Gastroesophageal sphincter (tissue), 4 donors: ENCODE measurements at regions not wholly inside any gene's neighbourhood (a gene's known extent, or its start where the extent isn't known, plus 50 kb on each side); places are given as distances from the start of the nearest gene placed in this dataset.

Source experiments
- ATAC-seq: fragments of 150-250 bp; one replicate; pipeline ENCODE4 v1.9.1; 2016; ENCODE audit warnings: mild to moderate bottlenecking, moderate library complexity
- H3K27ac ChIP-seq, 4 donors: fragments of 200-600 bp; sonication (generic) in 3 of 4; 1 replicate in 3 of 4; 2 replicates in 1 of 4; pipeline ENCODE4 v1.5.1; 2016 to 2019
- H3K27me3 ChIP-seq: fragments of 200-600 bp; sonication (generic); one replicate; pipeline ENCODE4 v1.5.1; 2019
- H3K36me3 ChIP-seq, 2 donors: fragments of 200-600 bp; sonication (generic); one replicate each; pipeline ENCODE4 v1.5.1; 2019; ENCODE audit warnings: control low read depth in 1 of 2
- H3K4me1 ChIP-seq, 3 donors: fragments of 200-600 bp; sonication (generic); 1 replicate in 2 of 3; 2 replicates in 1 of 3; pipeline ENCODE4 v1.5.1; 2016 to 2019; ENCODE audit warnings: control low read depth in 2 of 3
- H3K4me3 ChIP-seq, 2 donors: fragments of 200-600 bp; sonication (generic); one replicate each; pipeline ENCODE4 v1.5.1; 2019; ENCODE audit warnings: mild to moderate bottlenecking in 1 of 2, moderate library complexity in 1 of 2
- H3K9me3 ChIP-seq, 3 donors: fragments of 200-600 bp; sonication (generic); one replicate each; pipeline ENCODE4 v1.5.1; 2017 to 2019; ENCODE audit warnings: control low read depth in 2 of 3
- CTCF ChIP-seq, 4 experiments: fragments of 200-600 bp in 2 of 4; fragments of 450-650 bp in 2 of 4; sonication (generic) in 1 of 4; IDR thresholded peaks; one replicate each; pipeline ENCODE4 v1.5.1; 2017 to 2019; ENCODE audit warnings: antibody characterized with exemption in 4 of 4, mild to moderate bottlenecking in 2 of 4, moderate library complexity in 2 of 4
- EP300 ChIP-seq: sonication (generic); formaldehyde crosslinking; IDR thresholded peaks from one replicate; pipeline ENCODE4 v1.6.1; 2017; ENCODE audit warnings: antibody characterized with exemption, mild to moderate bottlenecking
- POLR2A ChIP-seq, 2 donors: fragments of 450-650 bp; IDR thresholded peaks; one replicate each; pipeline ENCODE4 v1.6.1; 2017; ENCODE audit warnings: antibody characterized with exemption in 2 of 2, mild to moderate bottlenecking in 2 of 2, moderate library complexity in 1 of 2
- POLR2AphosphoS5 ChIP-seq: sonication (generic); formaldehyde crosslinking; IDR thresholded peaks from one replicate; pipeline ENCODE4 v1.6.1; 2017; ENCODE audit warnings: antibody characterized with exemption
- WGBS, 2 donors: methylation state at CpG; one replicate each; pipeline ENCODE4 v1.1.5; 2018; ENCODE audit warnings: low coverage in 1 of 2; 5-methylcytosine and 5-hydroxymethylcytosine counted together

GRCh38 chr13:99688776-99689175 lies 187.5 kb downstream of the TM9SF2 start:
- Histone ChIP-seq H3K27ac (no peak overlapping the region), H3K4me1 (peaks cover 0 to 15% (median 0%) of the 10 kb centered on the region in 3 donors), H3K36me3 (no peaks in the 10 kb centered on the region), H3K4me3 (no peak overlapping the region), H3K9me3 (no peaks in the 10 kb centered on the region), H3K27me3 (no peaks in the 10 kb centered on the region)
- WGBS, 2 donors = 56 to 57% methylated on average over 3 of the region's 4 CpGs
- no peak for ATAC-seq
- TF ChIP-seq POLR2A (IDR thresholded peaks at IDR 0.05) = no peak
- no peak for TF ChIP-seq POLR2AphosphoS5
- TF ChIP-seq CTCF (IDR thresholded peaks at IDR 0.05) = no peak
- TF ChIP-seq EP300 = no peak

GRCh38 chr13:99687723-99688397 lies 186.6 kb downstream of the TM9SF2 start:
- Histone ChIP-seq H3K4me1 (peaks cover 0 to 15% (median 0%) of the 10 kb centered on the region in 3 donors), H3K27me3 (no peaks in the 10 kb centered on the region), H3K36me3 (no peaks in the 10 kb centered on the region), H3K4me3 (no peak overlapping the region), H3K9me3 (no peaks in the 10 kb centered on the region), H3K27ac (no peak overlapping the region)
- no peak for ATAC-seq
- 88 to 91% methylated on average over 5 of the region's 5 CpGs for WGBS, 2 donors
- TF ChIP-seq POLR2A (IDR thresholded peaks at IDR 0.05) (no peak), CTCF (IDR thresholded peaks at IDR 0.05) (no peak), POLR2AphosphoS5 (no peak), EP300 (no peak)

- WGBS, 2 donors = 67 to 81% methylated on average over 3 to 6 of the region's 6 CpGs
- Histone ChIP-seq H3K36me3 (no peaks in the 10 kb centered on the region), H3K27me3 (no peaks in the 10 kb centered on the region), H3K27ac (no peak overlapping the region), H3K4me3 (no peak overlapping the region), H3K4me1 (peaks cover 0 to 15% (median 0%) of the 10 kb centered on the region in 3 donors), H3K9me3 (no peaks in the 10 kb centered on the region)
- TF ChIP-seq CTCF (IDR thresholded peaks at IDR 0.05) (no peak), POLR2A (IDR thresholded peaks at IDR 0.05) (no peak), POLR2AphosphoS5 (no peak), EP300 (no peak)
- ATAC-seq = no peak
These were observed 185.7 kb downstream of the TM9SF2 start for GRCh38 chr13:99686944-99687411.

- no peak for TF ChIP-seq POLR2A (IDR thresholded peaks at IDR 0.05)
- TF ChIP-seq POLR2AphosphoS5 = no peak
- TF ChIP-seq EP300 = no peak
- TF ChIP-seq CTCF (IDR thresholded peaks at IDR 0.05) = no peak
- H3K36me3 ChIP-seq = no peaks in the 10 kb centered on the region
- peaks cover 0 to 15% (median 0%) of the 10 kb centered on the region in 3 donors for H3K4me1 ChIP-seq
- no peak overlapping the region for H3K4me3 ChIP-seq
- H3K27me3 ChIP-seq = no peaks in the 10 kb centered on the region
- H3K9me3 ChIP-seq = no peaks in the 10 kb centered on the region
- no peak overlapping the region for H3K27ac ChIP-seq
- 0% methylated on average over 1 of the region's 5 CpGs for WGBS, 2 donors
- ATAC-seq = no peak
These were observed 184.9 kb downstream of the TM9SF2 start for GRCh38 chr13:99686157-99686572.

GRCh38 chr13:99681695-99682094 lies 180.4 kb downstream of the TM9SF2 start:
- TF ChIP-seq POLR2A (IDR thresholded peaks at IDR 0.05) (no peak), CTCF (IDR thresholded peaks at IDR 0.05) (no peak), POLR2AphosphoS5 (no peak), EP300 (no peak)
- Histone ChIP-seq H3K4me1 (peaks cover 0 to 21% (median 4%) of the 10 kb centered on the region in 3 donors), H3K4me3 (no peak overlapping the region), H3K27ac (no peak overlapping the region), H3K27me3 (no peaks in the 10 kb centered on the region), H3K36me3 (no peaks in the 10 kb centered on the region), H3K9me3 (no peaks in the 10 kb centered on the region)
- whole genome bisulfite sequencing, 2 donors = 84 to 86% methylated on average over 7 of the region's 7 CpGs
- no peak for ATAC-seq
